K562 (cell line): ENCODE measurements at regions not wholly inside any gene's neighbourhood (a gene's known extent, or its start where the extent isn't known, plus 50 kb on each side); places are given as distances from the start of the nearest gene placed in this dataset.

Source experiments
- BRD9 ChIP-seq: fragments of 450-650 bp; IDR thresholded peaks from 2 replicates; pipeline ENCODE4 v1.6.1; 2018; ENCODE audit warnings: low read depth; ENCODE audit not compliant: partially characterized antibody
- CBX2 ChIP-seq: fragments of 200-600 bp; sonication (generic); IDR thresholded peaks from one replicate; pipeline ENCODE4 v1.6.1; 2012; ENCODE audit warnings: mild to moderate bottlenecking, low read length, inconsistent platforms; ENCODE audit not compliant: insufficient read depth, poor library complexity, severe bottlenecking
- CSDE1 ChIP-seq, 2 experiments: fragments of 450-650 bp; IDR thresholded peaks; 2 replicates each; pipeline ENCODE4 v1.6.1; 2016; ENCODE audit warnings: mild to moderate bottlenecking in 1 of 2
- DLX4 ChIP-seq: fragments of 250-450 bp; sonication (Bioruptor Pico); IDR thresholded peaks from 2 replicates; pipeline ENCODE4 v1.6.1; 2021; ENCODE audit warnings: mild to moderate bottlenecking
- FOS ChIP-seq: IDR thresholded peaks from 3 replicates; pipeline ENCODE4 v1.6.1; 2011; ENCODE audit not compliant: insufficient read length; ENCODE audit errors: extremely low read depth
- GMEB1 ChIP-seq: fragments of 250-450 bp; sonication (Bioruptor Pico); IDR thresholded peaks from 2 replicates; pipeline ENCODE4 v1.4.0; 2020; ENCODE audit warnings: mild to moderate bottlenecking
- GTF2B ChIP-seq: IDR thresholded peaks from 2 replicates; pipeline ENCODE4 v1.6.1; 2011; ENCODE audit not compliant: insufficient read length; ENCODE audit errors: extremely low read depth
- HBP1 ChIP-seq: fragments of 450-650 bp; formaldehyde crosslinking; IDR thresholded peaks from 2 replicates; pipeline ENCODE4 v1.4.0; 2022; ENCODE audit warnings: missing genetic modification characterization
- HDAC8 ChIP-seq: fragments of 450-650 bp; IDR thresholded peaks from 2 replicates; pipeline ENCODE4 v1.6.1; 2016; ENCODE audit warnings: mild to moderate bottlenecking, missing genetic modification characterization, moderate library complexity, missing compliant biosample characterization
- KAT7 ChIP-seq: sonication (generic); formaldehyde crosslinking; IDR thresholded peaks from 2 replicates; pipeline ENCODE4 v1.8.0; 2022; ENCODE audit warnings: missing genetic modification reagents, mild to moderate bottlenecking, borderline replicate concordance
- KDM4B ChIP-seq, 2 experiments: fragments of 450-650 bp in 1 of 2; sonication (generic) in 1 of 2; IDR thresholded peaks; 2 replicates each; pipeline ENCODE4 v1.6.1; 2016 to 2017; ENCODE audit warnings: borderline replicate concordance in 2 of 2, antibody characterized with exemption in 1 of 2, low read depth in 1 of 2, mild to moderate bottlenecking in 1 of 2
- MCM2 ChIP-seq: fragments of 450-650 bp; IDR thresholded peaks from 2 replicates; pipeline ENCODE4 v1.6.1; 2017; ENCODE audit warnings: low read depth, mild to moderate bottlenecking
- MCM7 ChIP-seq, 2 experiments: fragments of 450-650 bp; IDR thresholded peaks; 2 replicates each; pipeline ENCODE4 v1.6.1; 2016 to 2018
- POLR2B ChIP-seq: fragments of 450-650 bp; IDR thresholded peaks from 2 replicates; pipeline ENCODE4 v1.6.1; 2018; ENCODE audit warnings: low read depth; ENCODE audit not compliant: partially characterized antibody
- TRIM24 ChIP-seq, 2 experiments: fragments of 450-650 bp; IDR thresholded peaks; 2 replicates each; pipeline ENCODE4 v1.6.1; 2016
- U2AF1 ChIP-seq: fragments of 200-400 bp; formaldehyde crosslinking; optimal IDR thresholded peaks from 2 replicates; pipeline ENCODE3; 2017; ENCODE audit warnings: mild to moderate bottlenecking, low read depth, low read length, moderate library complexity
- VEZF1 ChIP-seq: fragments of 200-800 bp; sonication (Bioruptor generic); IDR thresholded peaks from 2 replicates; pipeline ENCODE4 v1.6.1; 2017; ENCODE audit warnings: missing genetic modification characterization, missing compliant biosample characterization
- ZBTB8A ChIP-seq: fragments of 450-650 bp; IDR thresholded peaks from 2 replicates; pipeline ENCODE4 v1.6.1; 2018; ENCODE audit warnings: mild to moderate bottlenecking, moderate library complexity; ENCODE audit not compliant: partially characterized antibody
- ZZZ3 ChIP-seq: fragments of 450-650 bp; IDR thresholded peaks from 2 replicates; pipeline ENCODE4 v1.6.1; 2016; ENCODE audit warnings: antibody characterized with exemption, mild to moderate bottlenecking, moderate library complexity

- TF ChIP-seq GMEB1 (CRISPR knock-in tag) (no peak), CBX2 (no peak), ZZZ3 (no peak), HBP1 (CRISPR knock-in tag) (0 out of 2 replicates have a peak, but pooled peaks have one; percentile 53), HDAC8 (tag) (no peak), DLX4 (CRISPR knock-in tag) (no peak), MCM7 (IDR thresholded peaks at IDR 0.05) (peak in 1 of 2 experiments; percentile 81; a peak in 1 of 4 replicates), KAT7 (no peak), KDM4B (IDR thresholded peaks at IDR 0.05; ENCODE audit: borderline replicate concordance in 2 of 2, low read depth in 1 of 2) (no peak), ZBTB8A (no peak), MCM2 (no peak), GTF2B (no peak), CSDE1 (IDR thresholded peaks at IDR 0.05) (peak in 1 of 2 experiments; percentile 11; a peak in 1 of 4 replicates), FOS (no peak), POLR2B (peak; percentile 23), BRD9 (peak; percentile 41), TRIM24 (IDR thresholded peaks at IDR 0.05) (peak; percentile 39 to 55; a peak in 3 of 4 replicates), VEZF1 (CRISPR knock-in tag) (0 out of 2 replicates have a peak, but pooled peaks have one; percentile 1), U2AF1 (no peak)
Measured at GRCh38 chr16:85400305-85401205, 212.6 kb upstream of the GSE1 start (continued).
